ENCODE measurements at regions not wholly inside any gene's neighbourhood (a gene's known extent, or its start where the extent isn't known, plus 50 kb on each side); places are given as distances from the start of the nearest gene placed in this dataset.

- Histone ChIP-seq H3K27ac (no peak overlapping the region), H3K4me3 (no peak overlapping the region), H3K4me1 (ENCODE audit: low read depth) (peaks cover 7% of the 10 kb centered on the region), H3K36me3 (no peaks in the 10 kb centered on the region), H3K9me3 (ENCODE audit: low read depth) (no peaks in the 10 kb centered on the region), H3K27me3 (no peaks in the 10 kb centered on the region)
- DNase-seq (ENCODE audit: low read depth in 1 of 2, low spot score in 1 of 2) = no peak
- TF ChIP-seq CTCF (IDR thresholded peaks at IDR 0.05; ENCODE audit: low read depth, low read length) = no peak
Observed at GRCh38 chr2:48251437-48252148, 62.9 kb upstream of the FOXN2 start.

- Histone ChIP-seq H3K27ac (no peak overlapping the region), H3K4me3 (no peak overlapping the region), H3K27me3 (no peaks in the 10 kb centered on the region), H3K4me1 (ENCODE audit: low read depth) (peaks cover 7% of the 10 kb centered on the region), H3K36me3 (no peaks in the 10 kb centered on the region), H3K9me3 (ENCODE audit: low read depth) (no peaks in the 10 kb centered on the region)
- no peak for DNase-seq (ENCODE audit: low read depth in 1 of 2, low spot score in 1 of 2)
- TF ChIP-seq CTCF (IDR thresholded peaks at IDR 0.05; ENCODE audit: low read depth, low read length) = no peak
Observed at GRCh38 chr2:48253301-48253700, 61.2 kb upstream of the FOXN2 start.

- Histone ChIP-seq H3K27ac (no peak overlapping the region), H3K4me3 (no peak overlapping the region), H3K27me3 (no peaks in the 10 kb centered on the region), H3K36me3 (no peaks in the 10 kb centered on the region), H3K4me1 (ENCODE audit: low read depth) (peaks cover 3% of the 10 kb centered on the region), H3K9me3 (ENCODE audit: low read depth) (no peaks in the 10 kb centered on the region)
- TF ChIP-seq CTCF (IDR thresholded peaks at IDR 0.05; ENCODE audit: low read depth, low read length) = no peak
- DNase-seq (ENCODE audit: low read depth in 1 of 2, low spot score in 1 of 2) = no peak
Observed at GRCh38 chr2:48254839-48255238, 59.6 kb upstream of the FOXN2 start.

- no peak overlapping the region for H3K4me3 ChIP-seq
- no peak for DNase-seq (ENCODE audit: low read depth in 1 of 2, low spot score in 1 of 2)
- H3K27me3 ChIP-seq = no peaks in the 10 kb centered on the region
- peaks cover 3% of the 10 kb centered on the region for H3K4me1 ChIP-seq (ENCODE audit: low read depth)
- TF ChIP-seq CTCF (IDR thresholded peaks at IDR 0.05; ENCODE audit: low read depth, low read length) = no peak
- no peaks in the 10 kb centered on the region for H3K36me3 ChIP-seq
- H3K9me3 ChIP-seq (ENCODE audit: low read depth) = no peaks in the 10 kb centered on the region
- H3K27ac ChIP-seq = no peak overlapping the region
Observed at GRCh38 chr2:48257456-48257855, 57.0 kb upstream of the FOXN2 start.

GRCh38 chr2:48258481-48259149 lies 55.9 kb upstream of the FOXN2 start:
- Histone ChIP-seq H3K27ac (no peak overlapping the region), H3K4me3 (no peak overlapping the region), H3K9me3 (ENCODE audit: low read depth) (no peaks in the 10 kb centered on the region), H3K4me1 (ENCODE audit: low read depth) (no peaks in the 10 kb centered on the region), H3K27me3 (no peaks in the 10 kb centered on the region), H3K36me3 (no peaks in the 10 kb centered on the region)
- no peak for DNase-seq (ENCODE audit: low read depth in 1 of 2, low spot score in 1 of 2)
- TF ChIP-seq CTCF (IDR thresholded peaks at IDR 0.05; ENCODE audit: low read depth, low read length) = no peak

Measured in cardiac muscle cell (in vitro differentiated cells and primary cell).